GM21737 (cell line): ENCODE measurements at regions not wholly inside any gene's neighbourhood (a gene's known extent, or its start where the extent isn't known, plus 50 kb on each side); places are given as distances from the start of the nearest gene placed in this dataset.

Experiments
- ATAC-seq: cut with Tn5 transposase; IDR thresholded peaks from one replicate; pipeline ENCODE4 v1.9.1; 2021; ENCODE audit warnings: mild to moderate bottlenecking, moderate library complexity; ENCODE audit not compliant: unreplicated experiment

GRCh38 chr6:113315879-113316278 lies 541.3 kb upstream of the MARCKS start:
- no peak for ATAC-seq

GRCh38 chr6:113317442-113317841 lies 539.7 kb upstream of the MARCKS start:
- ATAC-seq: no peak

GRCh38 chr6:113317891-113318574 lies 539.1 kb upstream of the MARCKS start:
- no peak for ATAC-seq

GRCh38 chr6:113318575-113318917 lies 538.6 kb upstream of the MARCKS start:
- no peak for ATAC-seq

DNA sequence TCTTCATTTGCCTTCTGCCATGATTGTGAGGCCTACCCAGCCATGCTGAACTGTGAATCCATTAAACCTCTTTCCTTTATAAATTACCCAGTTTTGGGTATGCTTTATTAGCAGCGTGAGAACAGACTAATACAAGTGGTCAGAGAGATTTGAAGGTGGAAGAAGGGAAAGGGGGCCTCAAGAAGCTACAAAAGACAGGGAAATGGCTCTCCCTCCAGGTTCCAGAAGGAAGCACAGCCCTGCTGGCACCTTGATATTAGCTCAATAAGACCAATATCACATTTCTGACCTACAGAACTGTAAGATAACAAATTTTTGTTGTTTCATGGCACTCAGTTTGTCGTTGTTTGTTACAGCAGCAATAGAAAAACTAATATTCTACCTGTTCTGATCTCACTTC lies 536.5 kb upstream of the MARCKS start:
- no peak for ATAC-seq

GRCh38 chr6:113326781-113327180 lies 530.4 kb upstream of the MARCKS start:
- ATAC-seq: no peak

DNA sequence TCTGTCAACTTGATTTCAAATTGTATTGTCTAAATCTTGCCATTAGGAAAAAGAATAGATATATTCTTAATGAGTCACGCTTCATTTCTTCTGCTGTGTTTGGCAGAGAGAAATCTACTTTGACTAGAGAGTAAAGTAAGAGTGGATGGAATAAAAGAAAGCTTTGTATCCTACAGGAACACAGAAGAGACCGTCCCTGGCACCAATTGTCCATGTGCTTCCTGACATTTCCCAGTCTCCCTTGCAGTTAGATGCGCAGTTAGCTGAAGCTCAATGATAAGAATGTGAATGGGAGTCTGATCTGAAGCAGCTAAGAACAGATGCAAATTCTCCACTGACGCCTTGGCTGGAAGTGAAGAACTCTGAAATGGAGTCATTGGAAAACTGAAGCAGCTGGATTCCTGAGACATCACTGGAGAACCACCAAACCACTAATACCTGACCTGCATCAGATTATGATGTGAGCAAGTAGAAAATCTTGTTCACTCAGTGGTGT lies 528.2 kb upstream of the MARCKS start:
- no peak for ATAC-seq

GRCh38 chr6:113329942-113330635 lies 527.1 kb upstream of the MARCKS start:
- ATAC-seq: no peak

GRCh38 chr6:113330636-113330946 lies 526.6 kb upstream of the MARCKS start:
- ATAC-seq: no peak

GRCh38 chr6:113331021-113331420 lies 526.1 kb upstream of the MARCKS start:
- no peak for ATAC-seq

- ATAC-seq: no peak
Observed at GRCh38 chr6:113338644-113339043, 518.5 kb upstream of the MARCKS start.

DNA sequence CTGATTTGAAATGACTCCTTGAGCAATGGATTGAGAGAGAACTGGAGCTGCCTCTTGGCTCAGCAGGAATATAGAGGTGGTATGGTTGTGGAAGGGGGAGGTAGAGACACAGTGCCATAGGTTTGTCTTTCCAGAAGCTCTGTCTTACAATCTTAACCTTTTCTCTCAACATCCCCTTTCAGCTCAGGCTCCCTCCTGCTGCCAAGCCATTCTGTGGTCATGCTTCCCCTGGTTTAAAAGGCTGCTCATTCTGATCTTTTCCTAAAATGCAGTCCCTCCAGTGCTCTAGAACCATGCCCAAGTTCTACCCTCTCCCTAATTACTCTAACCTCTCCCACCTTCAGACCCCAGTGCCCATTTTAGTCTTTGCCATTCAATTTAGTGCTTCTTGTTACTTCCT lies 517.9 kb upstream of the MARCKS start:
- ATAC-seq: no peak

DNA sequence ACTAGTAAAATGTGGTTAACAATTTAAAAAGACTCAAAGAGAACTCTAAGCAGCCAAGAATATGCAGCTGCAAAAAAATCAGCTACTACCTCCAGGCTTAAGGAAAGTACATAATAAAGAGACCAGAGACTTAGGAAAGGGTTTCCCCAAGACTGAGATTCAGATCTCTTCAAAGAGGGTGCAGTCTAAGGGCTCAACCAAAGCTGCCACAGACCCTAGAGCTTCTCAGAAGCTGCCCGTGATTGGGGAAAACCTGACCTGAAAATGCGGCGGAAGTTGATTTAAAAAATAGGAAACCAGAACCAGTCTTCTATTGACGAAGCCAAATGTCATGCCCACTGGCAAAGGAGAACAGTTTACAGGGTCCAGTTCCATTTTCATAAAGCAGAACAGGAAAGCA lies 516.8 kb upstream of the MARCKS start:
- no peak for ATAC-seq

DNA sequence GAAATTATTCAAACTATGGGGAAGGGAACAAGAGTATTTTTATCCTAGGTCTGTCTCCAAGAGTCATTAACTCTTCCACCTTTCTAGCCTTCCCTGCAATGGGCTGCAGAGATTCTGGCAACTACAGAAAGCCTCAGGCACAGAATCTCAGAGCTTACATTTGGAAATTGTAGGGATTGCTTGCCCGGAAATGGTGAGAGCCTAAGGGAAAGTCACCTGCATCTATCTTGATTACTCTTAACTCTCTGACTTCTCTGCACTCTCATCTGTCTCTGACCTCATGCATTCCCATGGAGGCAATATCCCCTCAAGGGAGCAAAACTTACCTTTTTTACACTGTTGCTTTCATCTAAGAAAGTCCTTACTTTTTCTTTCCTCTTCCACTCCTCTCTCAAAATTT lies 513.2 kb upstream of the MARCKS start:
- ATAC-seq: no peak

DNA sequence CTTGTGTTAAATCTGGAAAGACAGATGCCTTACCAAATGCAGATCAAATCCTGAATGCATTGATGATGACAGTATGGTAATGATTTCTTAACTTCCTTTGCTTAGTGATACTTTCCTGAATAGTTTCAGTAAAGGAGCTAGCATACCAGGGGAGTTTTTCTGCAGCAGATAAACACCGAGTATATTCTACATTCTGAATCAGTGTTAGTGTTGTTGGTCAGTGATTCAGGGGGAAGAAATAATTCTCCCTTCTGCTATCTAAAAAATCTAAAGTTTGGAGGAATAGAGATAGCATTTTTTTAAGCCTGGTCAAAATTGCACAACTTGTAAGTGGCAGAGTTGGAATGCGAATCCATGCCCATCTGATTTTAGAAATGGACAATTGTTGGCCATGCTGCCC lies 512.2 kb upstream of the MARCKS start:
- no peak for ATAC-seq

DNA sequence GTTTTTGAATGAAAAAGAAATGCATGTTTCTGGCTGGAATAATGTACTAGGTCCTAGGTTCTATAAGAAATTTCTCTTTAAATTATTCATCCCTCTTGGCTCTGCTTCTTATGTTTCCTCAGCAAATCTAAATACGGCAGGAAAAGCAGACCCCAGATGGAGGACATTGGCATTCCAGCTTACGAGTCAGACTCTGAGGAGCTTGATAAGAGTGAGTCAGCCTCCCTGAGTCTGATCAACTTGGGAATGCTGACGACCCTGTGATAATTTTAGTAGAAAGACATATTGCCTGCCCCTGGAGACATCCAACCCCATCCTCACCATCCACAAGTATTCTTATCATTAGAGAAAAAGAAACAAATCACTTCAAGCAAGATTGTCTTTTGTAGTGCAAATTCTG lies 509.7 kb upstream of the MARCKS start:
- ATAC-seq: no peak

DNA sequence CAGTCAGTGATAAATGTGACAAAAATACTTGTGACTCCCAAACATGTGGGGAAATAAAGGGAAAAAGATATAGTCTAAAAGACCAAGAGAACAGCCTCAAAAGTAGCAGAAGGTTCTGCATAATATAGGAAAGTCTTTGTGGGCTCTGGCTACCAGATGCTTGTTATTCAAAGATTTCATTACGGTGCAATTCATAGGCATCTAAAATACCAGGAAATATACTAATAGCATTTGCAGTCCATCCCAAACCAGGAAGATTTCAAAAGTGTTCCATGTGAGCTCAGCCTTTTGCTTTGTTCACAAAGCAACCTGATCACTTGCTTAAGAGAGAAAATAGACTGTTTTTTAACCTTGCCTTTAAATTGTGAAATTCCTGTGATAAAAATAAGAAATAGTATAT lies 506.7 kb upstream of the MARCKS start:
- no peak for ATAC-seq

GRCh38 chr6:113351173-113351834 lies 505.8 kb upstream of the MARCKS start:
- no peak for ATAC-seq

- ATAC-seq: no peak
Observed at GRCh38 chr6:113352029-113352801, 504.9 kb upstream of the MARCKS start.

DNA sequence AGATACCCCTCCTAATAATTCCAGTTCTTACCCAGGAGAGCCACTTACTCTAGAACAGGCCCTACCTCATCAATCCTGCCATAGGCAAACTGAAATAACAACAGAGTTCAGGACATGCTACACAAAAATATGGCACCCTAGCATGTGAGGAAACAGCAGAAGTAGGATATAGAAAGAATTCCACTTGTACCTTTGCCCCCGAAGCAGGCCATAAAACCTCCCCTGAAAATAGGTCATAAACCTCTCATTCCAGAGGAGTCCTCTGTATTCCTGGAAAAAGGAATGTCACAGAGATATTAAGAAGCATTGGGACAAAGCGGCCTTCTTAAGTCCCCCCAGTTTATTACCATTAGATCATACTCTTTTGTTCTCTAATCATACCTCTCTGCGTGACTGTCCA lies 504.3 kb upstream of the MARCKS start:
- no peak for ATAC-seq

GRCh38 chr6:113353392-113353791 lies 503.8 kb upstream of the MARCKS start:
- no peak for ATAC-seq
